Kidney tubule cell (primary cell): ENCODE measurements at regions not wholly inside any gene's neighbourhood (a gene's known extent, or its start where the extent isn't known, plus 50 kb on each side); places are given as distances from the start of the nearest gene placed in this dataset.

Experiments
- DNase-seq: peaks from one replicate; pipeline ENCODE4 v3.0.0-alpha.2; 2018; ENCODE audit warnings: low spot score

DNA sequence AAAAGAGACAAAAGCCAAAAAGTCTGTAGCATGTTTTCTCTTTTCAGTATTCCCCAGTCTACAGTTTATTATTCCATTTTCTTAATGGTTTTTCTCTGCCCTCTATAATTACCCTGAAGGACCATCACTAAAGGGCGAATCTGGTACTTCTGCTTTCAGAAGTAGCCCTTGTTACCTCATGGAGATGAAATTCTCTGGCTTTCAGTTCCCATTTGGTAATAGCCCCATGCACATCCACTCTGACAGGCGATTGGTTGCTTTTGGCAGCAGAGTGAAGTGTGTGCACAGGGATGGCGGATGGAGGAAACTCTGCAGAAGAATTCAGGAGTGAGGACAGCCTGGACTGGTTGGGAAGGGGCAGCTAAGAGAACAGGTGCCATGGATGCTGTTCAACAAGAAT lies 66.3 kb upstream of the NABP1 start:
- DNase-seq, result no peak

DNA sequence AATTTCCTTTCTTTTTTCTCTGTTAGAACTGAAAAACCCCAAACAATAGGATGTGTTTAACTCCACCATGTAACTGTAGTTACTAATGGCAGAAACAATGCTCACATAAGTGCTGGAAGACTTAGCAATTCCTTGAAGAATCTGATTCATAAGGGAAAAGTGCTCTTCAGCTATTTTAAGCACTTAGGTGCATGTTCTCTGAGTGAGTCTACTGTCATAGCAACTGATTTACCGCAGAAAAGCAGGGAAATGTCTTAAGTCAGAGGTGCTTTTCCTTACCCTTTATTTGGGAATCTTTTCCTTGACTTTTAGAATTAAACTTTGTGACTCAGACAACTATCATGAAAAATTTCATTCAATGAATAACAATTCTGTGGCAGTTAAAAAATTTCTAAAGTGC lies 65.4 kb upstream of the NABP1 start:
- DNase-seq, result peak; percentile 100

DNA sequence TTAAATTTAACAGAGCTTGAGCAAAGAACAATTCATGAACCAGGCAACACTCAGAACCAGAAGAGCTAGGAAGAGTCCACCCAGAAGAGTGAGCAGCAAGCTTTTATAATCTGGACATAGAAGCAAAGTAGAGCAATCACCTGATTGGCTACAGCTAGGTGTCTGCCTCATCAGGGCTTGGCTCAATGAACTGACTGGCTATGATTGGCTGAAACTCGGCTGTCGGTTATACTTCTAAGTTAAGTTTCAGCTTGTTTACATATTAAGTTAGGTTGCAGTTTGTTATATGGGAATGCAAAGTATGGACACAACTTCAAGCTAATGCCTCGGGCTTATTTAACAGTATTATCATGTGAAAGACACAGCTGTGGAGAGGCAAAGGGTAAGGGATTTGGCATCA lies 63.2 kb upstream of the NABP1 start:
- no peak for DNase-seq

DNA sequence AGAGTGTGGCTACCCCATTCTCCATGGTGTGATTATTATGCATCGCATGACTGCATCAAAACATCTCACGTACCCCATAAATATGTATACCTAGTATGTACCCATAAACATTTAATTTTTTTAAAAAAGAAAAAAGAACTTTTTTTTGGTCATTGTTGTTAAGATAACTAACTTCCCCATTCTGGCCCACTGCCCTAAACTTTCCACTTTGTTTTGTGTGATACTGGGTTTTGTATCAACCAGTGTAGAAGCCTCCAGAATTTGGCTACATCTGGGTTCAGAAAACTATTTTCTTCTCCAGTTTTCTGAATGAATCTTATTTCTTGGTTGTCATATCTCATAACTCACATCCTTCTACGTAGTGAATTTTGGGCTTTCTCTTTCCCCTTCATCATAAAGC lies 62.3 kb upstream of the NABP1 start:
- DNase-seq, result no peak

DNA sequence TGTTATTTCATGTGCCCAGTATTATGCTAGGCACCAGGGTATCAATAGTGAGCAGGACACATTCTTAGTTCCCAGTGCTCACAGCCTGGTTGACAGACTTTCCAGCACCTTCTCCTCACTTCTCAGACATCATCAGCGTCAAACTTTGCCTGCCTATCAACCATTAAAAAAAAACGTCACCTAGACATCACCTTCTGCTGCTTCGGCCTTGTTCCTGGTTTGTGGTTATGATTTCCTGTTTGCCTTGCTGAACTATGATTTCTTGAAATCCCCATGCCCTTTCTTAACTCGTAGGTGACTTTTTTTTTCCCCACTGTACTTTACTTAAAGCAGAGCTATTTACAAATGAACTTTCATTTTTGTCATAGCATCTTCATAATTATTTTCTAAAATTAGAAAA lies 60.4 kb upstream of the NABP1 start:
- peak; percentile 67 for DNase-seq

DNA sequence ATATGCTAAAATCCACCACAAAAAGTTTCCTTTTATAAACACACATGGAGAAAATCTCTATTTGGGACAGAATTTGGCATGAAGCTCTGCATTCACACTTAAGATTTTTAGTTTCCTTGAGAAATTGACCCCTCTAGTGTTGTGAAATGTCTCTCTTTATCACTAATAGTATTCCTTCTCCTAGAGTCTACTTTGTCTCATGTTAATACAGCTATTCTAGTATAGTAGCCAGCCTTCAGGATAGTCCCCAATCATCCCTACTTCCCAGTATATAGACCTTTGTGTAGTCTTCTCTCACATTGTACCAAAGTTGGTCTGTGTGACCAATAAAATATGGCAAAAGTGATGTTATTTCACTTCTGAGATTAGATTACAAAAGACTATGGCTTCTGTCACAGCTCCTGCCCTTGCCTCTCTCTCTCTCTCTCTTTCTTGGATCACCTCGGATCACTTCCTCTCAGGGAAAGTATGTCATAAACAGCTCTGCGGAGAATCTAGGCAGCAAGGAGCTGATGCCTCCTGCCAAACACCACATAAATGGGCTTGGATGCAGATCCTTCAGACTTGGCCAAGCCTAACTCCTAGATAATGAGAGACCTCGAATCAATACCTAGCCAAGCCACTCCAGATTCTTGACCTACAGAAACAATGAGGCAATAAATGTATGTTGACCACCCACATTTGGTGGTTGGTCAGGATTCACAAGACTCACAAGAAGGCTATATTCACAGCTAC lies 59.7 kb upstream of the NABP1 start:
- DNase-seq, result no peak

DNA sequence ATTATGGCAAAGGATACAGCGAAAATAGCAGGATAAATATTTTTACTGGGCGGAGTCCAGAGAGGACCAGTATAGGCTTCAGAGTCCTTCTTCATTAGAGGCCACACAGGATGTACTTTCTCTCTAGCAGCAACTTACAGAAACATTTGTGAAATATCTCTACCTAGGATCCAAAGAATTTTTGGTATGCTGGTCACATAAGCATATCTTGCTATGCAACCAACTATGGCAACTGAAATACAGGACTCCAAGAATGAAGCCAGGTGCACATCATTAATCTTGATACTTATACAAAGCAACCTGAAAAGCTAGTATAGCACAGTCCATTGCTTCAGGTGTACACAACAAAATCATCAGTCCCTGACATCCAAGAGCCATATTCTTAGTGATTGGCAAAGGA lies 59.1 kb upstream of the NABP1 start:
- peak; percentile 57 for DNase-seq

DNA sequence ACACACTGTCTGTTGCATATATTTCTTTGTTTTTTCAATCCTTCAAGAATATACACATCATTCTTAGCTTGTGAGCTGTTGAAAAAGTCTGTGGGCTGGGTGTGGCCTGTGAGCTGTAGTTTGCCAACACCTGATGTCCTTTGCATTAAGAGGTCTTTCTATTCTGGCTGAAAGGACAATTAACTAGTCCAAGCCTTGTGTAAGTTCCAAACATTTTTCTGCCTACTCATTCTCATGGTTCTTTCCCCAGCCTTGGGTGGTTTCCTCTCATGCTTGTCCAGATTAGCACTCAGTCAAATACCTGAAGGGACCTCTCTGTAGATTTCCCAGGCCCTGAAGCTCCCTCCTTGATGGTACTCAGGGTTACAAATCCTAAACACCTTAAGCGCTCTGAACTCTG lies 57.8 kb upstream of the NABP1 start:
- DNase-seq, result peak; percentile 81

DNA sequence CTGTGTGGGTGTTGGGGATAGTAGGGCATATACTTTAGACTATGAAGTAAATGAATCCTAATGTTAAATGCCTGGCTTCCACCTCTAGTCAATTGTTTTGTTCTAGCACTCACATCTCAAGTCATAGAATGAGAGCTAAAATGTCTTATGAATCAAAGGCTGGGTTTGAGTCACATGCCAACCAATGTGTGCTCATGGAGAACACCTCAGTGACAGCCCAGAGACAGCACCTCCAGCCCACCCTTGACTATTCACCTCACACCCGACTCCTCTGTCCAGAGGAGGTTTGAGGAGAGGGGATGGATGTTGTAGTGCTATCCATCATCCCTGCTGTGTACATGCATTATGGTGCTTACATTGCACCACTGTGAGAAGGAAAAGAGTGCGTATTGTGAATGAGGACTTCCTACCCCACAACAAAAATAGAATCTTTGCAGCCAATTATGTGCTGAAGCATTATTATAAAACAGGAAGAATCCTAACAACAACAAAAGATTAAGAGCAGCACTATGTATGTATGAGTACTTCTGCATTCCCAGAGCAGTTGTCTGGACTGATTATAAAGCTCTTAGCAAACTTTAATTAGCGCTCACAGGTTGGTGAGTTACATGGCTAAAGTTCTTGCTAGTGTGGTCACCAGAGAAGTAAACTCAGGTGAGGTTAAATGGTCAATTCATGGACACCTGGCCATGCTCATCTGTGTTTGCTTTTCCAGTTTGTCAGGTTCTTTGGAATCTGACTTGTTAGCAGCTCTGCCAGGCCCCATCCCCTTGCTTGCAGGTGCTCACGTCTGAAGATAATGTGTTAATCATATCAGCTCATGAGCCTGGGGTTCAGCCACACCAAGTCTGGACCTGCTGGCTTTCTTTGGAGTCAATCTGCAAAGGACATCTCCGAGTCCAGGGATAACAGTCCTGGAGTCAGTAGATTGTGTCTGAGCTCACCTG lies 55.3 kb upstream of the NABP1 start:
- DNase-seq, result peak; percentile 38

DNA sequence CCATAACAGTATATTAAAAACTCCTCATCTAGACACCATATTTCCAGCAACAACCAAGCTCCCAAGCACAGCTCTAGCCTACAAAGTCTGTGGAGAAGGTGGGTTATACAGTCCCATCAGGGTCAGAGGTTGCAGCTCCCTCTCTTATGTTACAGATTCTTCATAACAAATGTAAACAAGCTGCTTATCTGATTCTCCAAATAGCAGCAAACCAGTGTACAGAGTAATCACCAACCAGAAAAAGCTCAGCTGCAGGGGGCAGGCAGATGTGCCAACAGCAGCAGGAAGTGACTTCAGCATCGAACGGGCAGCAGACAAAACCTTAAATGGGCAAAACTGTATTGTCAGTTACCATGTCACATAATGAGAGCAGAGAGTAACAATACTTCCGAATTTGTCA lies 52.9 kb upstream of the NABP1 start:
- DNase-seq, result peak; percentile 42

DNA sequence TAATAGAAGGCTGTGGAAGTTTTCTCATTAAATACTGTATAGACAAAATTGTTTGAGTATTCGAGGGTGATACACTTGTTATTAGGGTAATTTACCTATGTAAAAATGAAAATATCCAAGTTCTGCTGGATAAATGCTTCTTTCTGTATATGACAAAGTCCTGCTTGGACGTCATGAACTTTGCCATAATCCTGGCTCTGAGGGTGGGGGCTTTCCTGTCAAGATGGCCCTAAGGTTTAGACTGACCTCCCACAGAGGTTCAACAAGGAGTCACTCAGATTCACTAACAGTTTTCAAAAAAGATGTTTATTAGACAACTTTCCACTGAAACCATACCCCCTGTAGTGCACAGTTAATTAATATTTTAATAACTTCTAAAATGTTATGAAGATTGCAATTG lies 52.5 kb upstream of the NABP1 start:
- no peak for DNase-seq

DNA sequence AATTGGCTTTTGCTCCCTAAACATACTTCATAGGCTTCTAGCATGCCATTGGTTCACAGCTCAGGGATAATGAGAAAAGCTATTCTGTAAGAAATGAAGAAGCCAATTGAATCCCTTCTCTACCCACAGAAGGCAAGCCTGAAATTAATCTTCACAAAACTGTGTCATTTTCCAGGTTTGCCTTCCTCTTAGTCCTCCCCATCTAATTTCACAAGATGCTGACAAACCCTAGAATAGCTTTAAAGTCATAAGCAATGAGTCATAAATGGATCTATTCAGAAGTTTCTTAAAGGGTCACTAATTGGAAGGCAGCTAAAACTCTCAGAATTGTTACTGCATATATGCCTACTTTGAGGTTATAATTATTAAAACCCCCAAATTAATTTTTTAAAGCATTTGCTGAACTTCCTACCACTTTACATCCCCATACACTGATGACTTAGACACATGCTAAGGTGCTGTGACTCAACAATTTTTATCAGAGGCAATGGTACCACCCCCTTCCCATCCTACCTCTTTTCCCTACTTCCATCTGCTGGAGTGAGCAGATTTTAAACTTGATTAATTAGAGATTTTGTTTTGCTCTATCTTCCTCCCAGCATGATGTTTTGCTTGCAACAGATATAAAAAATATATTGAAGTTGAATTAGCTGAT lies 51.3 kb upstream of the NABP1 start:
- peak; percentile 79 for DNase-seq

DNA sequence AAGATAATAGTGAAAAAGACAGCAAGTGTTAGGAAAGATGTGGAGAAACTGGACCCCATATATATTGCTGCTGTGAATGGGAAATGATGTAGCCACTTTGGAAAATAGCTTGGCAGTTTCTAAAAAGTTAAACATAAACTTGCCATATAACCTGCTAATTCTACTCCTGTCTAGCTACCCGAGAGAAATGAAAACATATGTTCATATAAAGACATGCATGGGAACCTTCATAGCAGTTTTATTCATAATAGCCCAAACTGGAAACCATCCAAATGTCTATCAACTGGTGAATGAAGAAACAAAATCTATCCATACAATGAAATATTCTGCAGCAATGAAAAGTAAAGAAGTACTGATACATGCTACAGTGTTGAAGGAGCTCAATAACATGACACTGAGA lies 50.4 kb upstream of the NABP1 start:
- no peak for DNase-seq
